ENCODE measurements at regions not wholly inside any gene's neighbourhood (a gene's known extent, or its start where the extent isn't known, plus 50 kb on each side); places are given as distances from the start of the nearest gene placed in this dataset.

GRCh38 chr12:105820429-105821125 lies 318.2 kb downstream of the NUAK1 start:
- Mint-ChIP-seq H3K4me1 (no peaks in the 10 kb centered on the region), H3K4me3 (no peak overlapping the region), H3K27ac (no peak overlapping the region), H3K9me3 (peaks cover 0 to 2% (median 0%) of the 10 kb centered on the region in 3 donors), H3K36me3 (no peaks in the 10 kb centered on the region), H3K27me3 (no peaks in the 10 kb centered on the region)

GRCh38 chr12:105822131-105823105 lies 316.3 kb downstream of the NUAK1 start:
- Mint-ChIP-seq H3K9me3 (peaks cover 0 to 3% (median 0%) of the 10 kb centered on the region in 3 donors), H3K36me3 (no peaks in the 10 kb centered on the region), H3K4me3 (no peak overlapping the region), H3K27me3 (no peaks in the 10 kb centered on the region), H3K4me1 (no peaks in the 10 kb centered on the region), H3K27ac (no peak overlapping the region)

GRCh38 chr12:105823810-105824209 lies 314.9 kb downstream of the NUAK1 start:
- no peaks in the 10 kb centered on the region for H3K27me3 Mint-ChIP-seq
- no peaks in the 10 kb centered on the region for H3K4me1 Mint-ChIP-seq
- no peak overlapping the region for H3K27ac Mint-ChIP-seq
- peaks cover 0 to 3% (median 0%) of the 10 kb centered on the region in 3 donors for H3K9me3 Mint-ChIP-seq
- H3K36me3 Mint-ChIP-seq = no peaks in the 10 kb centered on the region
- H3K4me3 Mint-ChIP-seq = no peak overlapping the region

GRCh38 chr12:105825141-105825540 lies 313.6 kb downstream of the NUAK1 start:
- H3K4me3 Mint-ChIP-seq = no peak overlapping the region
- no peaks in the 10 kb centered on the region for H3K36me3 Mint-ChIP-seq
- H3K27me3 Mint-ChIP-seq = no peaks in the 10 kb centered on the region
- H3K4me1 Mint-ChIP-seq = no peaks in the 10 kb centered on the region
- no peak overlapping the region for H3K27ac Mint-ChIP-seq
- H3K9me3 Mint-ChIP-seq = peaks cover 0 to 3% (median 0%) of the 10 kb centered on the region in 3 donors

GRCh38 chr12:105831372-105831771 lies 307.4 kb downstream of the NUAK1 start:
- H3K36me3 Mint-ChIP-seq = no peaks in the 10 kb centered on the region
- H3K27ac Mint-ChIP-seq = no peak overlapping the region
- H3K4me1 Mint-ChIP-seq = no peaks in the 10 kb centered on the region
- no peaks in the 10 kb centered on the region for H3K27me3 Mint-ChIP-seq
- H3K4me3 Mint-ChIP-seq = no peak overlapping the region
- no peaks in the 10 kb centered on the region for H3K9me3 Mint-ChIP-seq

GRCh38 chr12:105832021-105832420 lies 306.7 kb downstream of the NUAK1 start:
- no peak overlapping the region for H3K27ac Mint-ChIP-seq
- H3K36me3 Mint-ChIP-seq = no peaks in the 10 kb centered on the region
- no peak overlapping the region for H3K4me3 Mint-ChIP-seq
- no peaks in the 10 kb centered on the region for H3K4me1 Mint-ChIP-seq
- H3K27me3 Mint-ChIP-seq = no peaks in the 10 kb centered on the region
- H3K9me3 Mint-ChIP-seq = no peaks in the 10 kb centered on the region

GRCh38 chr12:105832806-105833205 lies 305.9 kb downstream of the NUAK1 start:
- H3K4me1 Mint-ChIP-seq = no peaks in the 10 kb centered on the region
- peaks cover 2% of the 10 kb centered on the region for H3K27me3 Mint-ChIP-seq
- no peaks in the 10 kb centered on the region for H3K36me3 Mint-ChIP-seq
- no peaks in the 10 kb centered on the region for H3K9me3 Mint-ChIP-seq
- H3K4me3 Mint-ChIP-seq = no peak overlapping the region
- H3K27ac Mint-ChIP-seq = no peak overlapping the region

- Mint-ChIP-seq H3K27ac (peak overlapping the region in 1 of 3 donors; percentile 43), H3K36me3 (no peaks in the 10 kb centered on the region), H3K9me3 (no peaks in the 10 kb centered on the region), H3K4me3 (no peak overlapping the region), H3K27me3 (peaks cover 2% of the 10 kb centered on the region), H3K4me1 (no peaks in the 10 kb centered on the region)
Measured at GRCh38 chr12:105834496-105834895, 304.3 kb downstream of the NUAK1 start.

GRCh38 chr12:105835580-105836241 lies 303.0 kb downstream of the NUAK1 start:
- no peaks in the 10 kb centered on the region for H3K9me3 Mint-ChIP-seq
- H3K27ac Mint-ChIP-seq = no peak overlapping the region
- no peak overlapping the region for H3K4me3 Mint-ChIP-seq
- H3K4me1 Mint-ChIP-seq = no peaks in the 10 kb centered on the region
- peaks cover 2% of the 10 kb centered on the region for H3K27me3 Mint-ChIP-seq
- H3K36me3 Mint-ChIP-seq = no peaks in the 10 kb centered on the region

- no peaks in the 10 kb centered on the region for H3K4me1 Mint-ChIP-seq
- H3K9me3 Mint-ChIP-seq = no peaks in the 10 kb centered on the region
- no peak overlapping the region for H3K4me3 Mint-ChIP-seq
- peaks cover 2% of the 10 kb centered on the region for H3K27me3 Mint-ChIP-seq
- H3K36me3 Mint-ChIP-seq = no peaks in the 10 kb centered on the region
- no peak overlapping the region for H3K27ac Mint-ChIP-seq
Measured at GRCh38 chr12:105836242-105836622, 302.5 kb downstream of the NUAK1 start.

GRCh38 chr12:105839629-105840127 lies 299.1 kb downstream of the NUAK1 start:
- Mint-ChIP-seq H3K27me3 (peaks cover 2% of the 10 kb centered on the region), H3K27ac (no peak overlapping the region), H3K9me3 (no peaks in the 10 kb centered on the region), H3K4me1 (no peaks in the 10 kb centered on the region), H3K36me3 (no peaks in the 10 kb centered on the region), H3K4me3 (no peak overlapping the region)

GRCh38 chr12:105840384-105840783 lies 298.4 kb downstream of the NUAK1 start:
- Mint-ChIP-seq H3K4me3 (no peak overlapping the region), H3K4me1 (no peaks in the 10 kb centered on the region), H3K27ac (no peak overlapping the region), H3K36me3 (no peaks in the 10 kb centered on the region), H3K9me3 (no peaks in the 10 kb centered on the region), H3K27me3 (peaks cover 2% of the 10 kb centered on the region)

GRCh38 chr12:105841840-105842239 lies 296.9 kb downstream of the NUAK1 start:
- no peaks in the 10 kb centered on the region for H3K36me3 Mint-ChIP-seq
- H3K27ac Mint-ChIP-seq = no peak overlapping the region
- peaks cover 2% of the 10 kb centered on the region for H3K27me3 Mint-ChIP-seq
- no peaks in the 10 kb centered on the region for H3K4me1 Mint-ChIP-seq
- no peaks in the 10 kb centered on the region for H3K9me3 Mint-ChIP-seq
- no peak overlapping the region for H3K4me3 Mint-ChIP-seq

- H3K27ac Mint-ChIP-seq = no peak overlapping the region
- no peaks in the 10 kb centered on the region for H3K9me3 Mint-ChIP-seq
- no peak overlapping the region for H3K4me3 Mint-ChIP-seq
- no peaks in the 10 kb centered on the region for H3K36me3 Mint-ChIP-seq
- no peaks in the 10 kb centered on the region for H3K27me3 Mint-ChIP-seq
- H3K4me1 Mint-ChIP-seq = no peaks in the 10 kb centered on the region
Measured at GRCh38 chr12:105843561-105843960, 295.2 kb downstream of the NUAK1 start.

Measured in IgD-negative memory B cell (primary cell).